ENCODE measurements at regions not wholly inside any gene's neighbourhood (a gene's known extent, or its start where the extent isn't known, plus 50 kb on each side); places are given as distances from the start of the nearest gene placed in this dataset.

GRCh38 chr6:67897998-67898607 lies 737.0 kb upstream of the ADGRB3 start:
- TF ChIP-seq CTCF (IDR thresholded peaks at IDR 0.05), result no peak
- DNase-seq (ENCODE audit: low spot score) (no peak), ATAC-seq (ENCODE audit: low FRiP score) (no peak)

- DNase-seq (ENCODE audit: low spot score) (no peak), ATAC-seq (ENCODE audit: low FRiP score) (peak; percentile 28)
- TF ChIP-seq CTCF (IDR thresholded peaks at IDR 0.05), result no peak
Measured at GRCh38 chr6:67896476-67896875, 738.6 kb upstream of the ADGRB3 start.

- TF ChIP-seq CTCF (IDR thresholded peaks at IDR 0.05), result no peak
- DNase-seq (ENCODE audit: low spot score), result no peak
- no peak for ATAC-seq (ENCODE audit: low FRiP score)
Measured at GRCh38 chr6:67889682-67889995, 745.4 kb upstream of the ADGRB3 start.

- no peak for TF ChIP-seq CTCF (IDR thresholded peaks at IDR 0.05)
- DNase-seq (ENCODE audit: low spot score) (no peak), ATAC-seq (ENCODE audit: low FRiP score) (no peak)
Measured at GRCh38 chr6:67888886-67889681, 746.0 kb upstream of the ADGRB3 start.

GRCh38 chr6:67888546-67888885 lies 746.6 kb upstream of the ADGRB3 start:
- no peak for DNase-seq (ENCODE audit: low spot score)
- TF ChIP-seq CTCF (IDR thresholded peaks at IDR 0.05), result no peak
- ATAC-seq (ENCODE audit: low FRiP score), result no peak

- DNase-seq (ENCODE audit: low spot score) (no peak), ATAC-seq (ENCODE audit: low FRiP score) (no peak)
- no peak for TF ChIP-seq CTCF (IDR thresholded peaks at IDR 0.05)
Measured at GRCh38 chr6:67887747-67888545, 747.1 kb upstream of the ADGRB3 start.
